Keratinocyte (primary cell): ENCODE measurements at regions not wholly inside any gene's neighbourhood (a gene's known extent, or its start where the extent isn't known, plus 50 kb on each side); places are given as distances from the start of the nearest gene placed in this dataset.

Experiments used
- DNase-seq: peaks from one replicate; pipeline ENCODE4 v3.0.0-alpha.2; 2011; ENCODE audit warnings: low read depth, missing footprints, low spot score
- FAIRE-seq: peaks from 2 replicates; lab custom pipeline; 2011; peaks lifted over from hg19 to GRCh38; lab: Jason Lieb, UNC
- H2AFZ ChIP-seq: 2 replicates; pipeline ENCODE4 v1.6.0; 2012; ENCODE audit warnings: low read length, control low read depth, inconsistent platforms; ENCODE audit not compliant: control insufficient read depth
- H3K27ac ChIP-seq: 2 replicates; pipeline ENCODE4 v1.5.1; 2011; ENCODE audit warnings: low read length; ENCODE audit not compliant: control insufficient read depth, insufficient read depth
- H3K27me3 ChIP-seq: 3 replicates; pipeline ENCODE4 v1.6.0; 2011; ENCODE audit warnings: low read length; ENCODE audit not compliant: control insufficient read depth, insufficient read depth; ENCODE audit errors: extremely low read depth
- H3K36me3 ChIP-seq, 2 experiments: 2 replicates in 1 of 2; 3 replicates in 1 of 2; pipeline ENCODE4 v1.5.1; 2011; ENCODE audit warnings: low read length in 2 of 2, mild to moderate bottlenecking in 1 of 2; ENCODE audit not compliant: control insufficient read depth in 2 of 2, insufficient read depth in 2 of 2; ENCODE audit errors: extremely low read depth in 1 of 2
- H3K4me1 ChIP-seq: 3 replicates; pipeline ENCODE4 v1.5.1; 2011; ENCODE audit warnings: low read length; ENCODE audit not compliant: control insufficient read depth, insufficient read depth; ENCODE audit errors: extremely low read depth
- H3K4me2 ChIP-seq: 3 replicates; pipeline ENCODE4 v1.6.0; 2011; ENCODE audit warnings: low read depth, low read length; ENCODE audit not compliant: control insufficient read depth, insufficient read depth; ENCODE audit errors: extremely low read depth
- H3K4me3 ChIP-seq, 3 experiments: fragments of 200-600 bp in 1 of 3; sonication (generic) in 1 of 3; 2 replicates in 2 of 3; 3 replicates in 1 of 3; pipeline ENCODE4 v1.5.1; 2011 to 2016; ENCODE audit warnings: low read length in 3 of 3, mild to moderate bottlenecking in 3 of 3, control low read depth in 2 of 3, inconsistent platforms in 1 of 3, low read depth in 1 of 3, mixed read lengths in 1 of 3, mixed run types in 1 of 3, moderate library complexity in 1 of 3; ENCODE audit not compliant: control insufficient read depth in 2 of 3, insufficient read depth in 2 of 3; ENCODE audit errors: extremely low read depth in 1 of 3
- H3K79me2 ChIP-seq: 2 replicates; pipeline ENCODE4 v1.6.0; 2012; ENCODE audit warnings: low read length; ENCODE audit not compliant: control insufficient read depth, insufficient read depth
- H3K9ac ChIP-seq: 3 replicates; pipeline ENCODE4 v1.6.0; 2011; ENCODE audit warnings: low read length; ENCODE audit not compliant: control insufficient read depth, insufficient read depth; ENCODE audit errors: extremely low read depth
- H3K9me1 ChIP-seq: 3 replicates; pipeline ENCODE4 v1.6.0; 2011; ENCODE audit warnings: low read length; ENCODE audit not compliant: control insufficient read depth, insufficient read depth; ENCODE audit errors: extremely low read depth
- H3K9me3 ChIP-seq: 2 replicates; pipeline ENCODE4 v1.5.1; 2012; ENCODE audit warnings: low read depth, low read length; ENCODE audit not compliant: control insufficient read depth
- H4K20me1 ChIP-seq: 3 replicates; pipeline ENCODE4 v1.6.0; 2011; ENCODE audit warnings: low read length; ENCODE audit not compliant: control insufficient read depth, insufficient read depth; ENCODE audit errors: extremely low read depth
- EZH2 ChIP-seq: IDR thresholded peaks from one replicate; pipeline ENCODE4 v1.6.1; 2012; ENCODE audit warnings: inconsistent platforms, mild to moderate bottlenecking, low read length, moderate library complexity
- dilution Hi-C: fragments of 300-500 bp; cut with MboI; formaldehyde crosslinking; loops from one replicate; pipeline ENCODE4 v1.7.0; 2020; ENCODE audit warnings: low sequenced_read_pairs; ENCODE audit not compliant: extremely low pct_ligation_motif_present
- TF ChIP-seq, protein P1 (sequence below), 3 experiments: IDR thresholded peaks in 1 of 3; conservative IDR thresholded peaks in 1 of 3; optimal IDR thresholded peaks in 1 of 3; 2 replicates in 2 of 3; 3 replicates in 1 of 3; pipeline versions ENCODE3 to v1.5.1; 2011; ENCODE audit warnings: low read length in 3 of 3, mild to moderate bottlenecking in 3 of 3, moderate library complexity in 2 of 3, control low read depth in 1 of 3, inconsistent platforms in 1 of 3; ENCODE audit not compliant: insufficient read depth in 2 of 3; ENCODE audit errors: extremely low read depth in 1 of 3

DNA sequence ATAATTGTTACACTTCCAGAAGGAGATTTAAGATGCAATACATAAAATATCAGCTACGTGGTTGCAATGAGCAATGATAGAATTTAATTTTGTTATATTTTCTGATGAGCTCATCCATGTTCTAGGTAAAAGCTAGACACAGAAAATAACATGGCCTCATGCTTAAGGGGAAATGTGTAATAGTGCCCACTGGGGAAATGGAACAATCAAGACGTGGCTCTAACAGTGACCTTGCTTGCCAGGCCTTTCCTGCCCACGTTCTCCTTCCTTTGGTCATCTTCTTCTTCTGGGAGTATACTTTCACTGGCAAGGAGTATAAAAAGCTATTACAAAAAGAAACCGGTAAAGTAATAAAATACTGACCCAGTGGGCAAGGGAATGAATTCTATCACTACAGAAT lies 116.2 kb upstream of the TMEM161B start:
- Histone ChIP-seq H3K4me1 (no peaks in the 10 kb centered on the region), H3K27me3 (no peaks in the 10 kb centered on the region), H4K20me1 (no peaks in the 10 kb centered on the region), H3K79me2 (no peaks in the 10 kb centered on the region), H3K9ac (no peak overlapping the region), H3K9me1 (no peaks in the 10 kb centered on the region), H3K27ac (no peak overlapping the region), H2AFZ (no peak overlapping the region), H3K4me2 (no peak overlapping the region), H3K9me3 (no peaks in the 10 kb centered on the region), H3K4me3 (no peak overlapping the region), H3K36me3 (no peaks in the 10 kb centered on the region)
- TF ChIP-seq, protein P1, sequence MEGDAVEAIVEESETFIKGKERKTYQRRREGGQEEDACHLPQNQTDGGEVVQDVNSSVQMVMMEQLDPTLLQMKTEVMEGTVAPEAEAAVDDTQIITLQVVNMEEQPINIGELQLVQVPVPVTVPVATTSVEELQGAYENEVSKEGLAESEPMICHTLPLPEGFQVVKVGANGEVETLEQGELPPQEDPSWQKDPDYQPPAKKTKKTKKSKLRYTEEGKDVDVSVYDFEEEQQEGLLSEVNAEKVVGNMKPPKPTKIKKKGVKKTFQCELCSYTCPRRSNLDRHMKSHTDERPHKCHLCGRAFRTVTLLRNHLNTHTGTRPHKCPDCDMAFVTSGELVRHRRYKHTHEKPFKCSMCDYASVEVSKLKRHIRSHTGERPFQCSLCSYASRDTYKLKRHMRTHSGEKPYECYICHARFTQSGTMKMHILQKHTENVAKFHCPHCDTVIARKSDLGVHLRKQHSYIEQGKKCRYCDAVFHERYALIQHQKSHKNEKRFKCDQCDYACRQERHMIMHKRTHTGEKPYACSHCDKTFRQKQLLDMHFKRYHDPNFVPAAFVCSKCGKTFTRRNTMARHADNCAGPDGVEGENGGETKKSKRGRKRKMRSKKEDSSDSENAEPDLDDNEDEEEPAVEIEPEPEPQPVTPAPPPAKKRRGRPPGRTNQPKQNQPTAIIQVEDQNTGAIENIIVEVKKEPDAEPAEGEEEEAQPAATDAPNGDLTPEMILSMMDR (optimal IDR thresholded peaks at IDR 0.05 in 1 of 3, IDR thresholded peaks at IDR 0.05 in 1 of 3, conservative IDR thresholded peaks at IDR 0.05 in 1 of 3; ENCODE audit: extremely low read depth in 1 of 3, insufficient read depth in 2 of 3, low read length in 3 of 3) = no peak
- no peak for TF ChIP-seq EZH2
- dilution Hi-C loops = no loop called here
- DNase-seq (no peak), FAIRE-seq (no peak)

DNA sequence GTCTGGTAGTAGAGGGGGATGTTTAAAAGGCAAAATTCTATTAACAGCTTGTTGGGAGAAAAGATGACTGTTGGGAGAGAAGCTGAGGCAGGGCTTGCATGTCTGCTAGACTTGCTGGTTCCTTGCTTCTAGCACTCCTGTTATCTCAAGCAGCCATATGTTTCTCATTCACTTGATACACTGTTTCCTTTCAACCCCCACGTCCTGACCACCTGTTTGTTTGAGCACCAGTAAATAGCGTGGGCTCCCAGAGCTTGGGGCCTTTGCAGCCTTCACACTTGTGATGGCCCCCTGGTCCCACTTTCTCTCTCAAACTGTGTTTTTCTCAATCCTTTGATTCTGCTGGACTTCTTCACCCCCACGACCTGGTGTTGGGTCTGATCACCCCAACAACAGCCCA lies 111.7 kb upstream of the TMEM161B start:
- H3K9me1 ChIP-seq = no peaks in the 10 kb centered on the region
- no peak overlapping the region for H3K9ac ChIP-seq
- DNase-seq (no peak), FAIRE-seq (no peak)
- H3K27me3 ChIP-seq = no peaks in the 10 kb centered on the region
- H3K9me3 ChIP-seq = no peaks in the 10 kb centered on the region
- H4K20me1 ChIP-seq = no peaks in the 10 kb centered on the region
- no peaks in the 10 kb centered on the region for H3K36me3 ChIP-seq
- no peak for TF ChIP-seq EZH2
- TF ChIP-seq, protein P1 (optimal IDR thresholded peaks at IDR 0.05 in 1 of 3, IDR thresholded peaks at IDR 0.05 in 1 of 3, conservative IDR thresholded peaks at IDR 0.05 in 1 of 3; ENCODE audit: extremely low read depth in 1 of 3, insufficient read depth in 2 of 3, low read length in 3 of 3) = no peak
- no peak overlapping the region for H3K27ac ChIP-seq
- H2AFZ ChIP-seq = no peak overlapping the region
- no peaks in the 10 kb centered on the region for H3K4me1 ChIP-seq
- dilution Hi-C loops = no loop called here
- H3K4me2 ChIP-seq = no peak overlapping the region
- no peaks in the 10 kb centered on the region for H3K79me2 ChIP-seq
- no peak overlapping the region for H3K4me3 ChIP-seq
